ENCODE measurements at regions not wholly inside any gene's neighbourhood (a gene's known extent, or its start where the extent isn't known, plus 50 kb on each side); places are given as distances from the start of the nearest gene placed in this dataset.

DNA sequence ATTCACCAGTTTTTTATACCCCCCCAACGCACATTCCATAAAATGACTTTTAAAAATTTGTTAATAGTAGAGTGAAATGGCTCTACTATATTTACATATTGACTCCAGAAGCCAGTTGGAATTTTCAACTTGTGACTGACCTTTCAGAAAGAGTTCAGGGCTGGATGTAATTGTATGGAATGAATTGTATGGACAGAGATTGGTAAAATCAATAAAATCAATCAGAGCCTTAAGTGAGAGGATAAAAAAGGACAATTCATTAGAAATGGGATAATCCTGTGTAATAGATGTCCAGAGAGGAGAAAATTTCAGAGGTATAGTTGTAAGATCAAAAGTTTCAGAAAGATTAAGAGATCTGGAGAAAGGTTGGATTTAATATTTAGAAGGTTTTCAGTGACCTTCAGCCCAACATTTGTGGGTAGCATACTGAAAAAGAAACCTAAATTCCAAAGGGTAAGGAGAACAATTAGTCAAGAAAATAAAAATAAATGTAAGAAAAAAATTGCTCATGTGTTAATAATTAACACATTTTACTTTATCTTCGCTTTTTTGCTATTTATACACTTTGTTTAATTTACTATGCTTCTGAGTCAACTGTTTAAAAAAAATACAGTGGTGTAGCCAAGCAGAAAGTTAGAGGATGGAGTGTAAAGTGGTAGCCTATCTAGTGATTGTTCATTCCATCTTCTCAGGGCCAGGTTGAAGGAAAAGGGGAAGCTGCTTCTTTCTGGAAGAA lies 385.4 kb upstream of the TMEFF2 start:
- TF ChIP-seq, protein P1, sequence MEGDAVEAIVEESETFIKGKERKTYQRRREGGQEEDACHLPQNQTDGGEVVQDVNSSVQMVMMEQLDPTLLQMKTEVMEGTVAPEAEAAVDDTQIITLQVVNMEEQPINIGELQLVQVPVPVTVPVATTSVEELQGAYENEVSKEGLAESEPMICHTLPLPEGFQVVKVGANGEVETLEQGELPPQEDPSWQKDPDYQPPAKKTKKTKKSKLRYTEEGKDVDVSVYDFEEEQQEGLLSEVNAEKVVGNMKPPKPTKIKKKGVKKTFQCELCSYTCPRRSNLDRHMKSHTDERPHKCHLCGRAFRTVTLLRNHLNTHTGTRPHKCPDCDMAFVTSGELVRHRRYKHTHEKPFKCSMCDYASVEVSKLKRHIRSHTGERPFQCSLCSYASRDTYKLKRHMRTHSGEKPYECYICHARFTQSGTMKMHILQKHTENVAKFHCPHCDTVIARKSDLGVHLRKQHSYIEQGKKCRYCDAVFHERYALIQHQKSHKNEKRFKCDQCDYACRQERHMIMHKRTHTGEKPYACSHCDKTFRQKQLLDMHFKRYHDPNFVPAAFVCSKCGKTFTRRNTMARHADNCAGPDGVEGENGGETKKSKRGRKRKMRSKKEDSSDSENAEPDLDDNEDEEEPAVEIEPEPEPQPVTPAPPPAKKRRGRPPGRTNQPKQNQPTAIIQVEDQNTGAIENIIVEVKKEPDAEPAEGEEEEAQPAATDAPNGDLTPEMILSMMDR (IDR thresholded peaks at IDR 0.05; ENCODE audit: low read length): no peak
- TF ChIP-seq EZH2 (optimal IDR thresholded peaks at IDR 0.05; ENCODE audit: low read depth, low read length): no peak
- no peak for TF ChIP-seq EZH2phosphoT487 (IDR thresholded peaks at IDR 0.05; ENCODE audit: low read length)
